ENCODE measurements at regions not wholly inside any gene's neighbourhood (a gene's known extent, or its start where the extent isn't known, plus 50 kb on each side); places are given as distances from the start of the nearest gene placed in this dataset.

GRCh38 chr5:56617998-56618397 is 197.4 kb upstream of the MAP3K1 start:
- H3K4me3 ChIP-seq = no peak overlapping the region
- no peaks in the 10 kb centered on the region for H3K9me3 ChIP-seq (ENCODE audit: low read depth)
- H3K4me1 ChIP-seq (ENCODE audit: insufficient read depth) = peaks cover 13% of the 10 kb centered on the region
- no peak overlapping the region for H3K4me2 ChIP-seq
- no peaks in the 10 kb centered on the region for H3K27me3 ChIP-seq
- H3K36me3 ChIP-seq (replicated peaks; ENCODE audit: insufficient read depth, low read depth) = no peaks in the 10 kb centered on the region
- H3K27ac ChIP-seq = no peak overlapping the region
- H4K20me1 ChIP-seq (ENCODE audit: insufficient read depth, poor library complexity, severe bottlenecking) = no peaks in the 10 kb centered on the region
- no peak for DNase-seq (ENCODE audit: low spot score)
- no peak overlapping the region for H2AFZ ChIP-seq
- no peaks in the 10 kb centered on the region for H3K9me2 ChIP-seq (replicated peaks; ENCODE audit: insufficient read depth)
- 95% methylated on average over 4 of the region's 4 CpGs for WGBS (ENCODE audit: low lambda C conversion rate, missing lambda C conversion rate)
- H3K79me2 ChIP-seq = no peaks in the 10 kb centered on the region
- no peak for TF ChIP-seq EZH2phosphoT487 (IDR thresholded peaks at IDR 0.05; ENCODE audit: low read depth, severe bottlenecking, unreplicated experiment)
- TF ChIP-seq EZH2 (IDR thresholded peaks at IDR 0.05; ENCODE audit: borderline replicate concordance) = no peak
- no peak for TF ChIP-seq CTCF (IDR thresholded peaks at IDR 0.05; ENCODE audit: poor library complexity)

- no peak overlapping the region for H3K4me3 ChIP-seq
- TF ChIP-seq CTCF (IDR thresholded peaks at IDR 0.05; ENCODE audit: poor library complexity) (no peak), EZH2 (IDR thresholded peaks at IDR 0.05; ENCODE audit: borderline replicate concordance) (no peak), EZH2phosphoT487 (IDR thresholded peaks at IDR 0.05; ENCODE audit: low read depth, severe bottlenecking, unreplicated experiment) (no peak)
- WGBS (ENCODE audit: low lambda C conversion rate, missing lambda C conversion rate) = 83% methylated on average over 6 of the region's 6 CpGs
- no peaks in the 10 kb centered on the region for H3K79me2 ChIP-seq
- H4K20me1 ChIP-seq (ENCODE audit: insufficient read depth, poor library complexity, severe bottlenecking) = no peaks in the 10 kb centered on the region
- H3K36me3 ChIP-seq (replicated peaks; ENCODE audit: insufficient read depth, low read depth) = no peaks in the 10 kb centered on the region
- peak overlapping the region; percentile 53 for H3K4me2 ChIP-seq
- H3K9me2 ChIP-seq (replicated peaks; ENCODE audit: insufficient read depth) = no peaks in the 10 kb centered on the region
- H3K9me3 ChIP-seq (ENCODE audit: low read depth) = no peaks in the 10 kb centered on the region
- no peak overlapping the region for H2AFZ ChIP-seq
- DNase-seq (ENCODE audit: low spot score) = no peak
- H3K27me3 ChIP-seq = no peaks in the 10 kb centered on the region
- H3K27ac ChIP-seq = peak overlapping the region; percentile 37
- peaks cover 13% of the 10 kb centered on the region for H3K4me1 ChIP-seq (ENCODE audit: insufficient read depth)
Observed at GRCh38 chr5:56616454-56617160, 198.7 kb upstream of the MAP3K1 start.

- Histone ChIP-seq H3K9me2 (replicated peaks; ENCODE audit: insufficient read depth) (no peaks in the 10 kb centered on the region), H3K4me3 (no peak overlapping the region), H3K27me3 (no peaks in the 10 kb centered on the region), H3K4me1 (ENCODE audit: insufficient read depth) (peaks cover 13% of the 10 kb centered on the region), H3K4me2 (peak overlapping the region; percentile 53), H3K36me3 (replicated peaks; ENCODE audit: insufficient read depth, low read depth) (no peaks in the 10 kb centered on the region), H3K9me3 (ENCODE audit: low read depth) (no peaks in the 10 kb centered on the region), H4K20me1 (ENCODE audit: insufficient read depth, poor library complexity, severe bottlenecking) (no peaks in the 10 kb centered on the region), H3K79me2 (no peaks in the 10 kb centered on the region), H3K27ac (no peak overlapping the region), H2AFZ (no peak overlapping the region)
- no peak for DNase-seq (ENCODE audit: low spot score)
- WGBS (ENCODE audit: low lambda C conversion rate, missing lambda C conversion rate) = 47% methylated on average over 6 of the region's 6 CpGs
- TF ChIP-seq EZH2phosphoT487 (IDR thresholded peaks at IDR 0.05; ENCODE audit: low read depth, severe bottlenecking, unreplicated experiment) (no peak), EZH2 (IDR thresholded peaks at IDR 0.05; ENCODE audit: borderline replicate concordance) (no peak), CTCF (IDR thresholded peaks at IDR 0.05; ENCODE audit: poor library complexity) (no peak)
Observed at GRCh38 chr5:56615361-56616153, 199.8 kb upstream of the MAP3K1 start.
